ENCODE measurements at regions not wholly inside any gene's neighbourhood (a gene's known extent, or its start where the extent isn't known, plus 50 kb on each side); places are given as distances from the start of the nearest gene placed in this dataset.

- H3K9me3 Mint-ChIP-seq, result no peaks in the 10 kb centered on the region
- H3K4me3 Mint-ChIP-seq, result no peak overlapping the region
- no peak for TF ChIP-seq CTCF (IDR thresholded peaks at IDR 0.05)
- Histone ChIP-seq H3K4me1 (ENCODE audit: control insufficient read depth in 1 of 2, insufficient read depth in 2 of 2, low read length in 2 of 2) (no peaks in the 10 kb centered on the region), H3K4me2 (replicated peaks; ENCODE audit: extremely low read depth, low read length, poor library complexity, severe bottlenecking) (no peak overlapping the region), H3K36me3 (replicated peaks in 1 of 2; ENCODE audit: control insufficient read depth in 1 of 2, insufficient read depth in 2 of 2, low read length in 2 of 2) (no peaks in the 10 kb centered on the region), H3K27me3 (ENCODE audit: control insufficient read depth in 2 of 2, insufficient read depth in 2 of 2, low read length in 2 of 2) (no peaks in the 10 kb centered on the region), H3K27ac (ENCODE audit: low read depth in 1 of 2, low read length in 2 of 2) (no peak overlapping the region), H3K9me3 (replicated peaks in 1 of 2; ENCODE audit: control insufficient read depth in 1 of 2, insufficient read depth in 1 of 2, low read length in 2 of 2) (no peaks in the 10 kb centered on the region), H4K20me1 (ENCODE audit: insufficient read depth, low read length) (no peaks in the 10 kb centered on the region), H2AFZ (ENCODE audit: insufficient read depth, low read depth, low read length, poor library complexity, severe bottlenecking) (no peak overlapping the region), H3K9ac (ENCODE audit: insufficient read depth, low read length, poor library complexity, severe bottlenecking) (no peak overlapping the region), H3K79me2 (ENCODE audit: insufficient read depth, low read length) (no peaks in the 10 kb centered on the region), H3K4me3 (replicated peaks in 1 of 3; ENCODE audit: low read depth in 2 of 3, low read length in 3 of 3) (no peak overlapping the region)
- H3K27ac Mint-ChIP-seq, result no peak overlapping the region
- no peaks in the 10 kb centered on the region for H3K36me3 Mint-ChIP-seq
- no peaks in the 10 kb centered on the region for H3K4me1 Mint-ChIP-seq
- intact Hi-C loops (cut with micrococcal nuclease), result no loop called here
- no peaks in the 10 kb centered on the region for H3K27me3 Mint-ChIP-seq (ENCODE audit: low read depth in 3 of 3)
- DNase-seq, result no peak
- no CpG with 5 or more reads among the region's 2 CpGs for WGBS (ENCODE audit: insufficient coverage)
These were observed 553.4 kb downstream of the PPP4R3C start for GRCh38 chrX:26909728-26910127.

- H3K4me1 Mint-ChIP-seq, result no peaks in the 10 kb centered on the region
- no peak overlapping the region for H3K4me3 Mint-ChIP-seq
- no peaks in the 10 kb centered on the region for H3K79me2 ChIP-seq (ENCODE audit: insufficient read depth, low read length)
- WGBS (ENCODE audit: insufficient coverage), result no CpG with 5 or more reads among the region's 1 CpG
- no peak overlapping the region for H3K9ac ChIP-seq (ENCODE audit: insufficient read depth, low read length, poor library complexity, severe bottlenecking)
- H3K4me2 ChIP-seq (replicated peaks; ENCODE audit: extremely low read depth, low read length, poor library complexity, severe bottlenecking), result no peak overlapping the region
- DNase-seq, result no peak
- intact Hi-C loops (cut with micrococcal nuclease), result no loop called here
- H3K9me3 Mint-ChIP-seq, result no peaks in the 10 kb centered on the region
- H3K4me1 ChIP-seq (ENCODE audit: control insufficient read depth in 1 of 2, insufficient read depth in 2 of 2, low read length in 2 of 2), result no peaks in the 10 kb centered on the region
- no peaks in the 10 kb centered on the region for H3K36me3 Mint-ChIP-seq
- H3K36me3 ChIP-seq (replicated peaks in 1 of 2; ENCODE audit: control insufficient read depth in 1 of 2, insufficient read depth in 2 of 2, low read length in 2 of 2), result no peaks in the 10 kb centered on the region
- no peak overlapping the region for H3K27ac ChIP-seq (ENCODE audit: low read depth in 1 of 2, low read length in 2 of 2)
- H3K4me3 ChIP-seq (replicated peaks in 1 of 3; ENCODE audit: low read depth in 2 of 3, low read length in 3 of 3), result no peak overlapping the region
- H3K9me3 ChIP-seq (replicated peaks in 1 of 2; ENCODE audit: control insufficient read depth in 1 of 2, insufficient read depth in 1 of 2, low read length in 2 of 2), result no peaks in the 10 kb centered on the region
- H3K27me3 ChIP-seq (ENCODE audit: control insufficient read depth in 2 of 2, insufficient read depth in 2 of 2, low read length in 2 of 2), result no peaks in the 10 kb centered on the region
- no peak overlapping the region for H2AFZ ChIP-seq (ENCODE audit: insufficient read depth, low read depth, low read length, poor library complexity, severe bottlenecking)
- no peaks in the 10 kb centered on the region for H3K27me3 Mint-ChIP-seq (ENCODE audit: low read depth in 3 of 3)
- H4K20me1 ChIP-seq (ENCODE audit: insufficient read depth, low read length), result no peaks in the 10 kb centered on the region
- H3K27ac Mint-ChIP-seq, result no peak overlapping the region
- TF ChIP-seq CTCF (IDR thresholded peaks at IDR 0.05), result no peak
These were observed 554.9 kb downstream of the PPP4R3C start for GRCh38 chrX:26908218-26908617.

All from CD14-positive monocyte (primary cell).